ENCODE measurements at regions not wholly inside any gene's neighbourhood (a gene's known extent, or its start where the extent isn't known, plus 50 kb on each side); places are given as distances from the start of the nearest gene placed in this dataset.

DNA sequence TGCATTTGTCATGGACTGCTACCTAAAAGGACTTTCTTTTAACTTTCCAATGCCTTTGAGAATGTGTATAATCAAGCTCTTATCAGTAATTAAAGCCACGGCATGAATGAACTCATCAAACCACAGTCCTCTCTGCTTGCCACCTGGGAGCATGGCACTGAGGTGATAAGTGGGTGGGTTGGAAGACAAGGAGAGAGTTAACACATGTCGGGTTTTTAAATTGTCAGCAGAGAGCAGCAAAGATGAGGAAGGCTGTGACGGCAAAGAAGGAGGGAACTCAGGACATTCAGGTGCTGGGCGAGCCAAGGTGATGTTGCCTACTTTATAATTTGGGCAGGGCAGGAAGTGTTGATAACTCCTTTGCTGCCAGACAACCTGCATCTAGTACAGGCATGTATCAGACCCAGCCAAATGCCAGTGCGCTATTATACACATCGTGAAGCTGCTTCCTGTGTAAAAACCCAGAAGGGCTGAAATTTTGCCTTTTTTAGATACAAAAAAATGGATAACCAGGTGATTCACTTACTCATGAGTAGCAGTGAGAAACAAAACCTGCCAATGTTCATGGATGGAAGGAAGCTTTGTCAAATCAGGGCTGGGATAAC lies 269.1 kb downstream of the KIF4B start:
- no peak for TF ChIP-seq EZH2 (IDR thresholded peaks at IDR 0.05; ENCODE audit: borderline replicate concordance, low read depth, low read length, severe bottlenecking)
- TF ChIP-seq, protein P1, sequence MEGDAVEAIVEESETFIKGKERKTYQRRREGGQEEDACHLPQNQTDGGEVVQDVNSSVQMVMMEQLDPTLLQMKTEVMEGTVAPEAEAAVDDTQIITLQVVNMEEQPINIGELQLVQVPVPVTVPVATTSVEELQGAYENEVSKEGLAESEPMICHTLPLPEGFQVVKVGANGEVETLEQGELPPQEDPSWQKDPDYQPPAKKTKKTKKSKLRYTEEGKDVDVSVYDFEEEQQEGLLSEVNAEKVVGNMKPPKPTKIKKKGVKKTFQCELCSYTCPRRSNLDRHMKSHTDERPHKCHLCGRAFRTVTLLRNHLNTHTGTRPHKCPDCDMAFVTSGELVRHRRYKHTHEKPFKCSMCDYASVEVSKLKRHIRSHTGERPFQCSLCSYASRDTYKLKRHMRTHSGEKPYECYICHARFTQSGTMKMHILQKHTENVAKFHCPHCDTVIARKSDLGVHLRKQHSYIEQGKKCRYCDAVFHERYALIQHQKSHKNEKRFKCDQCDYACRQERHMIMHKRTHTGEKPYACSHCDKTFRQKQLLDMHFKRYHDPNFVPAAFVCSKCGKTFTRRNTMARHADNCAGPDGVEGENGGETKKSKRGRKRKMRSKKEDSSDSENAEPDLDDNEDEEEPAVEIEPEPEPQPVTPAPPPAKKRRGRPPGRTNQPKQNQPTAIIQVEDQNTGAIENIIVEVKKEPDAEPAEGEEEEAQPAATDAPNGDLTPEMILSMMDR (IDR thresholded peaks at IDR 0.05; ENCODE audit: borderline replicate concordance, extremely low read depth, low read length, poor library complexity, severe bottlenecking) = no peak
- Histone ChIP-seq H3K36me3 (ENCODE audit: insufficient read depth, low read length) (no peaks in the 10 kb centered on the region), H3K79me2 (ENCODE audit: insufficient read depth, low read length) (no peaks in the 10 kb centered on the region), H2AFZ (ENCODE audit: low read depth, low read length) (no peak overlapping the region), H3K27me3 (ENCODE audit: insufficient read depth, low read length, poor library complexity) (peaks cover 2% of the 10 kb centered on the region), H3K4me3 (ENCODE audit: low read depth in 1 of 2, low read length in 2 of 2) (no peak overlapping the region), H3K4me2 (ENCODE audit: insufficient read depth, low read length) (no peak overlapping the region), H3K27ac (ENCODE audit: low read length) (no peak overlapping the region), H3K9ac (ENCODE audit: low read depth, low read length) (no peak overlapping the region), H4K20me1 (ENCODE audit: insufficient read depth, low read length) (no peaks in the 10 kb centered on the region), H3K4me1 (ENCODE audit: insufficient read depth, low read length) (no peaks in the 10 kb centered on the region), H3K9me3 (ENCODE audit: insufficient read depth, low read length, severe bottlenecking) (no peaks in the 10 kb centered on the region)
- DNase-seq = no peak
- ATAC-seq (ENCODE audit: insufficient read depth, low read depth) = no peak

DNA sequence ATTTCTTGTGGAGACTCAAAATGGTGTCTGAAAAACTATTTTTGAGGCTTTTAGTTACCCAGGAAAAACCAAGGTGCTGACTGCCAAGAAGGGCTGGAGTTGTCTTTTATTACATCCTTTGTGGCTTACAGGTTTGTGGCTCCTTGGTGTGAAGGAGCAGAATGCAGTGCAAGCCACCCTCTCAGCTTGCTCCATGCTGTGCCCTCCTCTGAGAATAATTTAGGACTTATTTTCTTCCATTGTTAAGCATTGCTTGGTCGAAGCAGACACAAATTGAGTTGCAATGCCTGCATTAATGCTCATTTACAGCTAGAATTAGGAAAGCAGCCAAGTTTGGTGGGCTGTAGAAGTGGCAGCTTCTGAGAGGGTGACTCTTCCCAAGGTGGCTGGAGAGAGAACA lies 272.2 kb downstream of the KIF4B start:
- no peak for TF ChIP-seq EZH2 (IDR thresholded peaks at IDR 0.05; ENCODE audit: borderline replicate concordance, low read depth, low read length, severe bottlenecking)
- TF ChIP-seq, protein P1 (IDR thresholded peaks at IDR 0.05; ENCODE audit: borderline replicate concordance, extremely low read depth, low read length, poor library complexity, severe bottlenecking) = no peak
- ATAC-seq (ENCODE audit: insufficient read depth, low read depth) (no peak), DNase-seq (no peak)
- Histone ChIP-seq H3K4me3 (ENCODE audit: low read depth in 1 of 2, low read length in 2 of 2) (no peak overlapping the region), H3K4me1 (ENCODE audit: insufficient read depth, low read length) (no peaks in the 10 kb centered on the region), H3K4me2 (ENCODE audit: insufficient read depth, low read length) (no peak overlapping the region), H3K9ac (ENCODE audit: low read depth, low read length) (no peak overlapping the region), H4K20me1 (ENCODE audit: insufficient read depth, low read length) (no peaks in the 10 kb centered on the region), H3K27ac (ENCODE audit: low read length) (no peak overlapping the region), H3K36me3 (ENCODE audit: insufficient read depth, low read length) (no peaks in the 10 kb centered on the region), H3K79me2 (ENCODE audit: insufficient read depth, low read length) (no peaks in the 10 kb centered on the region), H2AFZ (ENCODE audit: low read depth, low read length) (no peak overlapping the region), H3K27me3 (ENCODE audit: insufficient read depth, low read length, poor library complexity) (no peaks in the 10 kb centered on the region), H3K9me3 (ENCODE audit: insufficient read depth, low read length, severe bottlenecking) (no peaks in the 10 kb centered on the region)

DNA sequence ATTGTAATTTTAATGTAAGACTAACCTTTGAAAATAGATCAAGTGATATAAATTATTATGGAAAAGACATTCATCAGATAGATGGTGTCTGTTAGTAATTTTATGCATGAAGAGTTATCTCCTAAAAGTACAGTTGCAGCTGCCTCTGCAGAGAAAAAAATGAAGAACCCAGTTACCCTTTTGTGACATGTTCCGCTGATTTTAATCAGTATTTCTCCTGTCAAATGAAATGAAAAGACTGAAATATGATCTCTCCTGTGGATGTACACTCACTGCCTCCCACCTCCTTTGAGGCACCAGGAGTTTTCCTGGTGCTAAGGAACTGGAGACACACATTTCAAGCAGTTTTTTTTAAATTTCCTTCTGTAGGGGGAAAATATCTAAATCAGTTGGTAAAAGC lies 277.4 kb downstream of the KIF4B start:
- no peak for DNase-seq
- Histone ChIP-seq H3K27me3 (ENCODE audit: insufficient read depth, low read length, poor library complexity) (no peaks in the 10 kb centered on the region), H3K4me2 (ENCODE audit: insufficient read depth, low read length) (no peak overlapping the region), H3K27ac (ENCODE audit: low read length) (no peak overlapping the region), H3K36me3 (ENCODE audit: insufficient read depth, low read length) (no peaks in the 10 kb centered on the region), H4K20me1 (ENCODE audit: insufficient read depth, low read length) (no peaks in the 10 kb centered on the region), H3K79me2 (ENCODE audit: insufficient read depth, low read length) (no peaks in the 10 kb centered on the region), H3K4me3 (ENCODE audit: low read depth in 1 of 2, low read length in 2 of 2) (no peak overlapping the region), H3K4me1 (ENCODE audit: insufficient read depth, low read length) (no peaks in the 10 kb centered on the region), H3K9me3 (ENCODE audit: insufficient read depth, low read length, severe bottlenecking) (no peaks in the 10 kb centered on the region), H3K9ac (ENCODE audit: low read depth, low read length) (no peak overlapping the region), H2AFZ (ENCODE audit: low read depth, low read length) (no peak overlapping the region)
- TF ChIP-seq EZH2 (IDR thresholded peaks at IDR 0.05; ENCODE audit: borderline replicate concordance, low read depth, low read length, severe bottlenecking) = no peak
- TF ChIP-seq, protein P1 (IDR thresholded peaks at IDR 0.05; ENCODE audit: borderline replicate concordance, extremely low read depth, low read length, poor library complexity, severe bottlenecking) = no peak
- no peak for ATAC-seq (ENCODE audit: insufficient read depth, low read depth)

All from DND-41 (cell line).